Fibroblast of lung (primary cell): ENCODE measurements at regions not wholly inside any gene's neighbourhood (a gene's known extent, or its start where the extent isn't known, plus 50 kb on each side); places are given as distances from the start of the nearest gene placed in this dataset.

ENCODE experiments used
- EZH2 ChIP-seq: IDR thresholded peaks from 2 replicates; pipeline ENCODE4 v1.5.1; 2012; ENCODE audit warnings: low read length, control low read depth, mild to moderate bottlenecking; ENCODE audit errors: missing control alignments
- TF ChIP-seq, protein P1 (sequence below), 2 donors: IDR thresholded peaks in 1 of 2; conservative IDR thresholded peaks in 1 of 2; 1 replicate in 1 of 2; 2 replicates in 1 of 2; pipeline ENCODE4 v1.5.1; 2011 to 2012; ENCODE audit warnings: low read length in 2 of 2, control low read depth in 1 of 2, inconsistent platforms in 1 of 2, low read depth in 1 of 2, mild to moderate bottlenecking in 1 of 2

DNA sequence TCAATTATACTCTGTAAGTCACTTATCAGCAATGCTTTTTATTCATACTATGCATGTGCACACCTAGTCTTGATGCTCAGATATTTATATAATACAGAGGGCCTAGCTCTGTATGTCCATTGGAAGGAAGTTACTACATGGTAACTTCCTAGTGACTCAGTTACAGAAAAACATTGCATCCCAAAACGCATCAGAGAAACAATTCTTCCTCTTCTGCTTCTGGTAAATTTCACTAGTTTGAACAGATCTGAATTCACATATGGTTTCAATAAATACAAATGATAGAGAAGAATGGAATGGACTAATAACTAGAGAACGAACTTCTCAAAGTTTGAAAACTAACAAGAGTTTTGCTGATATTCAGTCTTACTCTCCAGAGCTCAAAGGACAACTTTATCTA is 811.3 kb upstream of the ADGRL2 start:
- TF ChIP-seq, protein P1, sequence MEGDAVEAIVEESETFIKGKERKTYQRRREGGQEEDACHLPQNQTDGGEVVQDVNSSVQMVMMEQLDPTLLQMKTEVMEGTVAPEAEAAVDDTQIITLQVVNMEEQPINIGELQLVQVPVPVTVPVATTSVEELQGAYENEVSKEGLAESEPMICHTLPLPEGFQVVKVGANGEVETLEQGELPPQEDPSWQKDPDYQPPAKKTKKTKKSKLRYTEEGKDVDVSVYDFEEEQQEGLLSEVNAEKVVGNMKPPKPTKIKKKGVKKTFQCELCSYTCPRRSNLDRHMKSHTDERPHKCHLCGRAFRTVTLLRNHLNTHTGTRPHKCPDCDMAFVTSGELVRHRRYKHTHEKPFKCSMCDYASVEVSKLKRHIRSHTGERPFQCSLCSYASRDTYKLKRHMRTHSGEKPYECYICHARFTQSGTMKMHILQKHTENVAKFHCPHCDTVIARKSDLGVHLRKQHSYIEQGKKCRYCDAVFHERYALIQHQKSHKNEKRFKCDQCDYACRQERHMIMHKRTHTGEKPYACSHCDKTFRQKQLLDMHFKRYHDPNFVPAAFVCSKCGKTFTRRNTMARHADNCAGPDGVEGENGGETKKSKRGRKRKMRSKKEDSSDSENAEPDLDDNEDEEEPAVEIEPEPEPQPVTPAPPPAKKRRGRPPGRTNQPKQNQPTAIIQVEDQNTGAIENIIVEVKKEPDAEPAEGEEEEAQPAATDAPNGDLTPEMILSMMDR (conservative IDR thresholded peaks at IDR 0.05 in 1 of 2, IDR thresholded peaks at IDR 0.05 in 1 of 2; ENCODE audit: low read depth in 1 of 2, low read length in 2 of 2), result no peak
- TF ChIP-seq EZH2, result no peak
